Tibial nerve (tissue), 3 donors: ENCODE measurements at regions not wholly inside any gene's neighbourhood (a gene's known extent, or its start where the extent isn't known, plus 50 kb on each side); places are given as distances from the start of the nearest gene placed in this dataset.

Source experiments
- POLR2A ChIP-seq, 2 donors: fragments of 450-650 bp; IDR thresholded peaks; one replicate each; pipeline ENCODE4 v1.6.1; 2017; ENCODE audit warnings: antibody characterized with exemption in 2 of 2, mild to moderate bottlenecking in 2 of 2, moderate library complexity in 2 of 2
- TF ChIP-seq, protein P1 (sequence below), 5 experiments: fragments of 200-600 bp in 3 of 5; fragments of 450-650 bp in 2 of 5; sonication (generic) in 3 of 5; IDR thresholded peaks; one replicate each; pipeline ENCODE4 v1.5.1; 2016 to 2019; ENCODE audit warnings: antibody characterized with exemption in 5 of 5, mild to moderate bottlenecking in 3 of 5, moderate library complexity in 2 of 5

DNA sequence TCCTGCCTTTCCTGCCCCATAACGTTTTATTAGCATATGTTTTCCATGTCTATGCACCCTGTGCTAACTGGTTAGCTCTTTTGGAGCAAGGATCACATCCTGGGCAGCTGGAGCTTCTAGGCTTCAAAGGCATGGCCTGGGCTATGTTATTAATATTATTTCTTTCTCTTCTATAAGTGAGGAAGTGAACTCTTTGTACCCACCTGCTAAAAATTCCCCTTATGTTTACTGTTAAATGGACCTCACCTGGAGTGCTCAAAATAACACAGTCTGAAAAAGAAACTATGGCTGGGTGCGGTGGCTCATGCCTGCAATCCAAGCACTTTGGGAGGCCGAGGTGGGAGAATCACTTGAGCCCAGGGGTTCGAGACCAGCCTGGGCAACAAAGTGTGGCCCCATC, 97.8 kb downstream of the TNFAIP3 start:
- TF ChIP-seq, protein P1, sequence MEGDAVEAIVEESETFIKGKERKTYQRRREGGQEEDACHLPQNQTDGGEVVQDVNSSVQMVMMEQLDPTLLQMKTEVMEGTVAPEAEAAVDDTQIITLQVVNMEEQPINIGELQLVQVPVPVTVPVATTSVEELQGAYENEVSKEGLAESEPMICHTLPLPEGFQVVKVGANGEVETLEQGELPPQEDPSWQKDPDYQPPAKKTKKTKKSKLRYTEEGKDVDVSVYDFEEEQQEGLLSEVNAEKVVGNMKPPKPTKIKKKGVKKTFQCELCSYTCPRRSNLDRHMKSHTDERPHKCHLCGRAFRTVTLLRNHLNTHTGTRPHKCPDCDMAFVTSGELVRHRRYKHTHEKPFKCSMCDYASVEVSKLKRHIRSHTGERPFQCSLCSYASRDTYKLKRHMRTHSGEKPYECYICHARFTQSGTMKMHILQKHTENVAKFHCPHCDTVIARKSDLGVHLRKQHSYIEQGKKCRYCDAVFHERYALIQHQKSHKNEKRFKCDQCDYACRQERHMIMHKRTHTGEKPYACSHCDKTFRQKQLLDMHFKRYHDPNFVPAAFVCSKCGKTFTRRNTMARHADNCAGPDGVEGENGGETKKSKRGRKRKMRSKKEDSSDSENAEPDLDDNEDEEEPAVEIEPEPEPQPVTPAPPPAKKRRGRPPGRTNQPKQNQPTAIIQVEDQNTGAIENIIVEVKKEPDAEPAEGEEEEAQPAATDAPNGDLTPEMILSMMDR (IDR thresholded peaks at IDR 0.05), result no peak
- TF ChIP-seq POLR2A (IDR thresholded peaks at IDR 0.05), result no peak
